CD4-positive, alpha-beta T cell treated with Interleukin-1 beta for 1 hour (primary cell): ENCODE measurements at regions not wholly inside any gene's neighbourhood (a gene's known extent, or its start where the extent isn't known, plus 50 kb on each side); places are given as distances from the start of the nearest gene placed in this dataset.

ENCODE experiments used
- DNase-seq, 2 donors: peaks; one replicate each; pipeline ENCODE4 v3.0.0-alpha.2; 2020 to 2022

DNA sequence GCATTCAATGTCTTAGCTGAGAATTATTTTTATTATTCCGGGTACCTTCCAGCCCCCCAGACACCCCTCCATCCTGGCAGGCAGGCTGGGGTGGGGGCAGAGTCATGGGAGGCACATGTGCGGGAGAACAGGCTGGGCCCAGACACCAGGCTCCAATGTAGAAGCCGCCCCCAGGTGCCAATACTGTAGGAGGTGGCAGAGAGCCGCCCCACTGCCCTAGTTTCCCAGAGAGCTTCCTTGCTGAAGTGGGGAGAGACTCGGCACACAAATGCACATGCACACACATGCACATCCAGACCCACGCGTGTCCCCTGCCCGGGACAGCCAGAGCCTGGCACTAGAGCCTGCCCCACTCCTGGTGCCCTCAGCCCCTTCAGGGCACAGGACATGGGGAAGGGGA, 98.4 kb upstream of the LINGO1 start:
- DNase-seq, result no peak

DNA sequence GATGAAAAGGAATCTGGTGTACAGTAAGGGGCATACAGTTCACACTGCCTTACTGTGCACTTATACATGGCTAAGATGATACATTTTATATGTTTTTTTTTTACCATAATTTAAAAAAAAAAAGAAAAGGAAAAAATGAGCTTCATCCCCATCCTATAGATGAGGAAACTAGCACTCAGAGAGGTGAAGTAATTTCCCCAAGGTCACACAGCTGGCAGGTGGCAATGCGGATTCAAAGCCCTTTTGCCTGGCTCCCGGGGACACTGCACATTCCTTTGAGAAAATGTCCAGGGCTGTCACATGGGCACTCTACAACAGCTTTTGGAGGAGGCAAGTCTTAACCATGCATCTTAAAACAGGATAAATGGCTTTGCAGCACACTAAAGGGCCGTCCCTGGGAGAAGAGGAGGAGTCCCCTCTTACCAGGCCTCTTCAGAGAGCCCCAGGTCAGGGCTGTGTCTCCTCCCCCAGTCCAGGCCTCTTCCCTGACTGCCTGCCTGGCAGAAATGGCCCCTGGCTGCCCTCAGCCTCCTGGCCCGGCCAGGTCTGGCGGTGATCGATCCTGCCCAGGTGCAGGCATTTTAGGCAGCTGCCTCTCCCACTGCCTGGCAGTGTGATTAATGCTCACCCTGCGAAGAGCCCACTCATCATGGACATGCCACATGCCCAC, 95.1 kb upstream of the LINGO1 start:
- DNase-seq, result no peak

DNA sequence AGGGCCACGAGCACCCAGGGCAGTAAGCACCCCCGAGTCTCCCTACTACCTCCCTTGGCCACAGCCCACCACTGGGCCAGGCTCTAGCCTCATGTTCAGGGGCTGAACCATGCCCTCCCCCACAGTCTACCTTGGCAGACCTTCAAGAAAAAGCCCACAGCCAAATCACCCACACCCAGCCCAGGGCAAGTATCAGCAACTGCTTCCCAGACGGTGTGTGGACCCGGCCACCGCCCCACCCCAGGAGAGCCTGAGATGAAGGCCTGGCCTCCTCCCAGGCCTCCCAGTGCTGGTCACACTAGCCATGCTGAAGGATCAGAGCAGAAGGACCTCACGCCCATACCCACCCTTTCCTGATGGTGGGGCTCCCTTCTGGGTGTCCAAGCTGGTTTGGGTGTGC, 92.0 kb upstream of the LINGO1 start:
- no peak for DNase-seq

DNA sequence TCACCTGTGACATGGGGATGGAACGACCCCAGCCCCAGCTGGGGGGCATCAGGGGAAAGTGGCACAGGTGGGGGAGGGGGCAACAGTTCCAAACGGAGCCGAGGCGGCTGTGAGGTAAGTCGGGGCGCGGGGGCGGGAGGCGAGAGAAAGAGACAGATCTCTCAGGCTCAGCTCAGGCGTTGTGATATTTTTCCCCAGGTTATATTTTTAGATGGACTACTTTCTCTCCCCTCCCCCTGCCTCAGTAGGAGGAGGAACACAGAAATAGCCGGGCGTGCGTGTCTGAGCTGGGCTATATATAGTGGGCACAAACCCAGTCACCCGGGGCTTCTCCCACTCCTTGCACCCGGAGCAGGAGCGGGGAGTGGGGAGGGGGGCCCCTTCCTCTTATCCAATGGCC, 91.0 kb upstream of the LINGO1 start:
- DNase-seq, result no peak

DNA sequence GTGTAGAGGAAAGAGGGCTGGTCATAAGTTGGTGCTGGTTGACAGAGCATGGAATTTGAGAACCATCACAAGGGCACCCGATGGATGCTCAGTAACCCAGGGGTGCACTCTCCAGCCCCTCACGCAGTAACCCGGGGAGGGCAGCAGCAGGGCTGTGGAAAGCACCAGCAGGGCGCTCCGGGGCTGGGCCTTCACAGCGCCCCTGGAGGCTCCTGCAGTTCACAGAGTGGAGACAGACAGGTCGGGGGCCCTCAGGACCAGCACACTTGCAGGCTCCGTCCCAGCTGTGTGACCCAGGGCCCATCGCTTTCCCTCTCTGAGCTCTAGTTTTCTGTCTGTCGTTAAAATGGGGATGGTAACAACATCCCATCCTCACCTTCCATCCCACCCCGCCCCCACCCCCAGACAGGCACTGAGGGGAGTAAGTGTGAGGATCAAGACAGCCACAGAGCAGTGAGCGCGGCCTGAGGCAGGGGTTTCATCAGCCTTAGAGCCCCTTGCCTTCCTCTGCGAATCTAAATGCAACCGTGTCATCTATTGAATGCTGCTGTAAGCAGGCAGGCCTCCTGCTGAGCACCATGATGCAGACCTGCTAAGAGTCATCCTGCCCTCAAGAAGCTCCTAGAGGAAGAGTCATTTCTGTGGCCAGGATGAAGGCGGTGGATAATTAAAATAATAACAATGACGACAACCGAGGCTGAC, 90.2 kb upstream of the LINGO1 start:
- no peak for DNase-seq

DNA sequence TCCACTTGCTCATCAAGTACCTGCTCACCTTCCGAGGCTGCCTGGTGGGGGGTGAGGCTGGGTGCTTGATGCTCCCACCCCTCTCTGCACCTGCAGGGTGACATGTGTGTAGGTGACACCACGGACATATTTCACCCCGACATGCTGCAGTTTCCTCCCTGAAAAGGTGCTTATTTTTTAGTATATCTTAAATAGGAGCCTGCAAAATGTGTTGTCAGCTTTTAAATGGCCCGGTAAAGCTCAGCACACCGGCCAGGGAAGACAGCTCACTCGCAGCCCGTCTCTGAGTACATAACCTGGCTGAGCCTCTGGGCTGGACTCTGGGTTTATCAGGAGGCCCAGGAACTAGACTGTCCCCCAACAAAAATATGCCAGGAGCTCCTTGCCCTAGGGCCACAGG, 89.3 kb upstream of the LINGO1 start:
- no peak for DNase-seq

DNA sequence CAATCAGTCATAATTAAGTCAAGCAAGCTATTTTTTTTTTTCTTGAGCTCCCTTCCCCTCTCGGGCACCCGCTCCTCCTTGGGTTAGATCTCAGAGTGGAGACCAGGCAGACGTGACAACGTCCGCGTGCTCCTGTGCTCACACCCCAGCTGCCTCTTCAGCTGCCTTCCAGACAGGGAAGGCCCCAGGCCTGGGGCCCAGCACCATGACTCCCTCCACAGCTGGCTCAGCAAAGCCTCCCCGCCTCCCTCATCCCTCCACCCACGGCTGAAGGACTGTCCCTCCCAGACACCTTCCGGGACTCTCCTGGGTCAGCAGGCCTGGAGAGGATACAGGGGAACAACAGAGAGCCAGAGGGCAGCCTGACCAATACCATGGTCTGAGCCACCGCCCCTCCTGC, 87.9 kb upstream of the LINGO1 start:
- DNase-seq, result no peak

- no peak for DNase-seq
Measured at GRCh38 chr15:77720173-77720572, 87.5 kb upstream of the LINGO1 start.

- no peak for DNase-seq
Measured at GRCh38 chr15:77719450-77719849, 86.7 kb upstream of the LINGO1 start.

GRCh38 chr15:77717333-77717990, 84.8 kb upstream of the LINGO1 start:
- no peak for DNase-seq

- DNase-seq, result no peak
Measured at GRCh38 chr15:77716632-77717332, 84.1 kb upstream of the LINGO1 start.

- DNase-seq, result no peak
Measured at GRCh38 chr15:77715860-77716259, 83.1 kb upstream of the LINGO1 start.

GRCh38 chr15:77715051-77715450, 82.3 kb upstream of the LINGO1 start:
- no peak for DNase-seq

DNA sequence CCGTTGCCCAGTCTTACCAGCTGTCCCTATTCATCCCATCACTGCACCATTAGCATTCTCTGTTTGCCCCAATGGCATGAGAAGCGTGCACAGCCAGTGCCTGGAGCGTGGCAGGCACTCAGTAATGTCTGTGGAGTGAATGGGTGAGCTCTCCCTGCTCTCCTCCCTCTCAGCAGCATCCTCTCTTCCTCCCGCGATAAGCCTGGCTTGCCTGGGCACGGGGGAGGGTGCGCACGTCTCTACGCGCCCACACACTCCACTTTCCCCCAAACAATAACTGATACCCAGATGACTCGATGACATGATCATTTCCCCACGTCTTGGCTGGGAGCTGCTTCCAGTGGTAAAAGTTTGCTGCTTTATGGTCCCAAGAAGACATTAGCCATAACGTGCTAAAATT, 81.8 kb upstream of the LINGO1 start:
- DNase-seq, result no peak

GRCh38 chr15:77714023-77714422, 81.3 kb upstream of the LINGO1 start:
- DNase-seq, result no peak

GRCh38 chr15:77713281-77713680, 80.6 kb upstream of the LINGO1 start:
- no peak for DNase-seq

DNA sequence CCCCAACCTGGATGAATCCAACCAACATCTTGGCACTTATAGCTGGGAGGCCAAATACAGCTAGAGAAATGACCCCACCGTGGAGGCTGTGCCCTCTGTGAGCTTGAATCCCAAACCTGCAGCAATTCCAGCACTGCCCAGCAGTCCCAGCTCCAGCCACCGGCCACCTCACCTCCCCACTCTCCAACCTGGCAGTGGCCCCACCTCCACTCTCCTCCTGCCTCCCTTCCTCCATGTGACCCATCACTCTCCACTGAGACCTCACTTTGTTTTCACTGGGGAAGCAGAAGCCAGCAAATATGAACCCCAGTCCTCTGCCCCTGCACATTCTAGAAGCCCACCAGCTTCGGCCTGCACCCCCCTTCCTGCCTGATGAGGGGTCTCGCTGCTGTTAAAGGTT, 79.7 kb upstream of the LINGO1 start:
- DNase-seq, result no peak

DNA sequence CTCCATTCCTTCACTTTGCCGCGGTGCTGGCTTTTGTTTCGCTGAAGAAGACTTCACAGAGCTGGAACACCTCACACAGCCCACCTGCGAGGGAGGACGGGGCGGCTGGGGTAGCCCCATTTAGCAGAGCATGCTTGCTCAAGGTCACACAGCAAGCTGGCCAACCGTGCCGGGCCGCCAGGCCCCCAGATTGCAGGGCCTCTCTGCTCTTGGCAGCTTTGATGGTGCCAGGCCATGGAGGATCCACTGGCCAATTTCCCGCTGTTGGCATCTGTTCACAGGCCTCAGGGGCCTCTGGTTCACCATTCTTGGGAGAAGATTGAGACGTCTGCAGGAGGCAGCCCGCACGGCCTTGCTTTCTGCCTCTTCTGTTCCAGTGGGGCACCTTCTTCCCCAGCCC, 77.9 kb upstream of the LINGO1 start:
- DNase-seq, result no peak

GRCh38 chr15:77710206-77710605, 77.5 kb upstream of the LINGO1 start:
- DNase-seq, result no peak

DNA sequence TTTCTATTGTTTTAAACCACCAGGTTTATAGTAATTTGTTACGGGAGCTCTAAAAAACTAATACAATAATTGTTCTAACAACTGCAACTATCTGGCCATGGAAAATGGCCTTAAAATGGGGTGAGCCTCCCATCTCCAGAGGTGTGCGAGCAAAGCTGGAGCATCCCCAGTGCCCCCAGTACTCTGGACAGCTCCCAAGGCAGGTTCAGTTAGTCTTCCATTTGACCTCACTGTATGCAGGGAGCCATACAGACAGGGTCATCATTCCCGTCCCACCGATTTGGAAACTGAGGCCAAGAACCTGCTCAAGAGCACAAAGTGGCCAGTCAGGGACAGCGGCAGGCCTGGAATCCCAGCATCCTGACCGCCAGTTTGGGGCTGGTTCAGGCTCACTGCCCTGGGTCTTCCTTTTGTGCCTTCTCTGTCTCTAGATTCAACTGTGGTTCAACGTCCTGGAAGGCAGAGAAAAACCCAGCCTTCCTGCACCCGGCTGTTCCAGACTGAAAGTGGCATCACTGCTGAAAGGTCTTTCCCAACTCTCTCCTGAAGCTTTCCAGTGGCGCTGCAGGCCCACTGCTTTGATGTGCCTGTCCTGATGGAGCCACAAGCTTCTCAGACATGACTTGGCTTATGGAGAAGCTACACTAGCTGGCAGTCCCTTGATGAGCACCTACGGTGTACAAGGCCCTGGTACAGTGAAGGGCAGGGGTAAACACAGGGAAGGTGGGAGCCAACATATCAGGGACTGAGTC, 76.6 kb upstream of the LINGO1 start:
- DNase-seq, result no peak

GRCh38 chr15:77706482-77707244, 74.0 kb upstream of the LINGO1 start:
- no peak for DNase-seq
